Neuron (in vitro differentiated cells): ENCODE measurements at regions not wholly inside any gene's neighbourhood (a gene's known extent, or its start where the extent isn't known, plus 50 kb on each side); places are given as distances from the start of the nearest gene placed in this dataset.

ENCODE experiments used
- H2AFZ ChIP-seq: one replicate; pipeline ENCODE4 v1.6.1; 2013; ENCODE audit warnings: low read depth, mild to moderate bottlenecking, inconsistent platforms, low read length, moderate library complexity
- H3K27me3 ChIP-seq: one replicate; pipeline ENCODE4 v1.6.1; 2013; ENCODE audit warnings: low read length; ENCODE audit not compliant: insufficient read depth
- H3K36me3 ChIP-seq: one replicate; pipeline ENCODE4 v1.6.1; 2013; ENCODE audit warnings: low read length; ENCODE audit not compliant: insufficient read depth
- H3K4me1 ChIP-seq: one replicate; pipeline ENCODE4 v1.6.1; 2013; ENCODE audit warnings: low read length; ENCODE audit not compliant: insufficient read depth
- H3K4me3 ChIP-seq: 2 replicates; pipeline ENCODE4 v1.5.1; 2013; ENCODE audit warnings: mild to moderate bottlenecking, low read length, moderate library complexity
- H3K9me3 ChIP-seq: one replicate; pipeline ENCODE4 v1.6.1; 2013; ENCODE audit warnings: low read length

- Histone ChIP-seq H3K9me3 (no peaks in the 10 kb centered on the region), H3K27me3 (no peaks in the 10 kb centered on the region), H3K4me3 (no peak overlapping the region), H3K4me1 (no peaks in the 10 kb centered on the region), H2AFZ (no peak overlapping the region), H3K36me3 (no peaks in the 10 kb centered on the region)
Measured at GRCh38 chr21:20311234-20311787, 686.9 kb upstream of the NCAM2 start.

- H3K36me3 ChIP-seq, result no peaks in the 10 kb centered on the region
- no peak overlapping the region for H2AFZ ChIP-seq
- H3K4me3 ChIP-seq, result no peak overlapping the region
- H3K9me3 ChIP-seq, result no peaks in the 10 kb centered on the region
- no peaks in the 10 kb centered on the region for H3K4me1 ChIP-seq
- no peaks in the 10 kb centered on the region for H3K27me3 ChIP-seq
Measured at GRCh38 chr21:20313013-20313412, 685.2 kb upstream of the NCAM2 start.

DNA sequence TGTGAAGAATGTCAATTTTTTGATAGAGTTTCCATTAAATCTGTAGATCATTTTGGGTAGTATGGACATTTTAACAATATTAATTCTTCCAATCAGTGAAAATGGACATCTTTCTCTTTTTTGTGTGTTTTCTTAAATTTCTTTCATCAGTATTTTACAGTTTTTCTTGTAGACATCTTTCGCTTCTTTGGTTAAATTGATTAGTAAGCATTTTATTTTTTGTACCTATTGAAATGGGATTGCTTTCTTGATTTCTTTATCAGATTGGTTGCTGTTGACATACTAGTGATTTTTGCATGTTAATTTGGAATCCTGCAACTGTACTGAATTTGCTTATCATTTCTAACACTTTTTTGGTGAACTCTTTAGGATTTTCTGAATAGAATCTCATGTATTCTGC is 683.2 kb upstream of the NCAM2 start:
- H3K9me3 ChIP-seq, result no peaks in the 10 kb centered on the region

DNA sequence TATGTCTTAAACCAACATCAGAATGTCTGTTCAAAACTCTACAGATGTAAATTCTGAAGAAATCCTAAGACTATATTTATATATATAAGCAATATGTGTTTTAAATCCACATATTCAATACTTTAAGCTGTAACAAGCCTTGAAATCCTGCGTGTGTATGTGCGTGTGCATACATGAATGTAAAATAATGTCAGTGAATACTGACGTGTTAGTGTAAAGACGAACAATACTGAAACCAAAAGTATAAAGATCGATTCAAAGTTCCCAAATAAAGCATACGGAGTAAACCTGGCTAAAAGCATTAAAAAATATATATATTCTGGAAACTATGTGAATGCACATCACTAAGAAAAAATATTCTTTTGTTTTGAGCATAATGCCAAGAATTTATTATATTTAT is 668.6 kb upstream of the NCAM2 start:
- Histone ChIP-seq H3K36me3 (no peaks in the 10 kb centered on the region), H3K27me3 (no peaks in the 10 kb centered on the region), H3K4me3 (no peak overlapping the region), H2AFZ (no peak overlapping the region), H3K9me3 (no peaks in the 10 kb centered on the region), H3K4me1 (no peaks in the 10 kb centered on the region)

More for the DNA sequence above, 683.2 kb upstream of the NCAM2 start:
- no peaks in the 10 kb centered on the region for H3K4me1 ChIP-seq
- no peak overlapping the region for H2AFZ ChIP-seq
- no peaks in the 10 kb centered on the region for H3K27me3 ChIP-seq
- no peak overlapping the region for H3K4me3 ChIP-seq
- no peaks in the 10 kb centered on the region for H3K36me3 ChIP-seq

GRCh38 chr21:20330652-20331051 is 667.6 kb upstream of the NCAM2 start:
- no peaks in the 10 kb centered on the region for H3K27me3 ChIP-seq
- H3K4me1 ChIP-seq, result no peaks in the 10 kb centered on the region
- no peak overlapping the region for H2AFZ ChIP-seq
- H3K4me3 ChIP-seq, result no peak overlapping the region
- no peaks in the 10 kb centered on the region for H3K9me3 ChIP-seq
- H3K36me3 ChIP-seq, result no peaks in the 10 kb centered on the region

GRCh38 chr21:20334585-20334984 is 663.6 kb upstream of the NCAM2 start:
- Histone ChIP-seq H3K9me3 (no peaks in the 10 kb centered on the region), H3K27me3 (no peaks in the 10 kb centered on the region), H3K4me3 (no peak overlapping the region), H3K36me3 (no peaks in the 10 kb centered on the region), H3K4me1 (no peaks in the 10 kb centered on the region), H2AFZ (no peak overlapping the region)

DNA sequence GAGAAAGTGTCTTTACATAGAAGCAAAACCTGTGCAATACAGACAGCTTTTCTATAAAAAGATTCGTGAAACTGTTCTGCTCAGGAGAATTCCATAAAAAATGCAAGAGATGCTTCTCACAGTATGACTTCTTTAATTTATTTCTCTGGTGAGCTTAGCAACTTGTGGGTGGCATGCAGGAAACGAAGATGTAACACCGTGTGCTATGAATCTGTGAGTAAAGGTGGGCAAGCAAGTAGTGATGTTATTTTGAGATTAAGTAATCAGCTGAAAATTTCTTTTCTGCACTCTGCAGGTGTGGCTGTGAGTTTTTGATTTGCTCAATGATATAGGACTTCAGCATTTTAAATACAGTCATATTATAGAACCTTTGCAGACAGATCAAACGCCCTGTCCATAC is 656.8 kb upstream of the NCAM2 start:
- Histone ChIP-seq H3K36me3 (no peaks in the 10 kb centered on the region), H2AFZ (no peak overlapping the region), H3K4me3 (no peak overlapping the region), H3K9me3 (no peaks in the 10 kb centered on the region), H3K27me3 (no peaks in the 10 kb centered on the region), H3K4me1 (peaks cover 7% of the 10 kb centered on the region)

- Histone ChIP-seq H3K4me1 (peaks cover 7% of the 10 kb centered on the region), H3K4me3 (no peak overlapping the region), H3K27me3 (no peaks in the 10 kb centered on the region), H3K9me3 (no peaks in the 10 kb centered on the region), H2AFZ (no peak overlapping the region), H3K36me3 (no peaks in the 10 kb centered on the region)
Measured at GRCh38 chr21:20343186-20343585, 655.0 kb upstream of the NCAM2 start.

DNA sequence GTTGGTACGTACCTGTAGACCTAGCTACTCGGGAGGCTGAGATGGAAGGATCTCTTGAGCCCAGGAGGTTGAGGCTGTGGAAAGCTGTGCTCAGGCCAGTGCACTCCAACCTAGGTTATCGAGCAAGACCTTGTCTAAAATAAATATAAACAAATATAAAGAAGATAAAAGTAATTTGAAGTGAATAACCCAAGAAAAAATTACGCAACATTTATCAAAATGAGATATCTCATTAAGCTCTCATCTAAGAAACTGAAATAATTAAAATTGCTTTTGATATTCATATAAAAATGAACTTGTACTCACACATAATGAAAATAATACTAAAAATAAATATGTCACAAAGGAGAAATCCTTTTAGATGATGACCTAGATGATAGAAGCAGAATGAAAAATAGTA is 647.1 kb upstream of the NCAM2 start:
- H2AFZ ChIP-seq, result no peak overlapping the region
- H3K9me3 ChIP-seq, result no peaks in the 10 kb centered on the region
- no peak overlapping the region for H3K4me3 ChIP-seq

DNA sequence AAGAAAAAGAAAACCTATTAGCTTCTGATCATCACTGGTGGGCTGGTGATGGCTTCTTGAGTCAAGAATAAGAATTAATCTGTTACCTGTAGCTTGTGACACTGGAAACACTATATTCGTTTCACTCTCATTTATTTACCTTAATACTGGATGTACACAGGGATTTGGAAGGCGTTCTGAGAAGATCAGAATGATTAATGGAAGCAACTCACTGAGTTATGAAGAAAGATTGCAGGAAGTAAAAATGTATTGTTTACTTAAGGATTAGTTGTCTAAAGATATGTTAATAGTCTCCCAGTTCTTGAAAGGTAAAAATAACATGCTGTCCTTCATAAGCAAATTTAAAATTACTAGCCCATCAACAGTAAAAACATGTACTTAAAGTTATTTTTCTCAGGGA is 644.9 kb upstream of the NCAM2 start:
- no peaks in the 10 kb centered on the region for H3K4me1 ChIP-seq
- no peaks in the 10 kb centered on the region for H3K27me3 ChIP-seq
- no peaks in the 10 kb centered on the region for H3K9me3 ChIP-seq
- no peak overlapping the region for H3K4me3 ChIP-seq
- no peak overlapping the region for H2AFZ ChIP-seq
- no peaks in the 10 kb centered on the region for H3K36me3 ChIP-seq

More for the DNA sequence above, 647.1 kb upstream of the NCAM2 start:
- Histone ChIP-seq H3K27me3 (no peaks in the 10 kb centered on the region), H3K4me1 (no peaks in the 10 kb centered on the region), H3K36me3 (no peaks in the 10 kb centered on the region)

- Histone ChIP-seq H3K9me3 (no peaks in the 10 kb centered on the region), H3K4me3 (no peak overlapping the region), H2AFZ (no peak overlapping the region), H3K36me3 (no peaks in the 10 kb centered on the region), H3K27me3 (no peaks in the 10 kb centered on the region), H3K4me1 (no peaks in the 10 kb centered on the region)
Measured at GRCh38 chr21:20373031-20373430, 625.2 kb upstream of the NCAM2 start.

GRCh38 chr21:20377250-20377649 is 621.0 kb upstream of the NCAM2 start:
- no peaks in the 10 kb centered on the region for H3K9me3 ChIP-seq

DNA sequence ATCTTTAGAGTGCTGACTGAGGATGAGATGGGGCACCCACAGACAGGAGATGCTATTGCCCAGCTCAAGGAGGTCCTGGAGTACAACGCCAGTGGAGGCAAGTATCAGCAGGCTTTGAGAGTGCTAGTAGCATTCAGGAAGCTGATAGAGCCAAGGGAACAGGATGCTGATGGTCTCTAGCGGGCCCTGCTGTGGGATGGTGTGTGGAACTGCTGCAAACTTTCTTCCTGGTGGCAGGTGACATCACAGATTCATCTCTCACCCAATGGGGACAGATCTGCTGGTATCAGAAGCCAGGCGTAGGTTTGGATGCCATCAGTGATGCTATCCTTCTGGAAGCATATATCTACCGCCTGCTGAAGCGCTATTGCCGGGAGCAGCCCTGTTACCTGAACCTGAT is 609.8 kb upstream of the NCAM2 start:
- Histone ChIP-seq H3K27me3 (no peaks in the 10 kb centered on the region), H3K4me3 (no peak overlapping the region), H3K36me3 (no peaks in the 10 kb centered on the region), H2AFZ (no peak overlapping the region), H3K9me3 (no peaks in the 10 kb centered on the region), H3K4me1 (no peaks in the 10 kb centered on the region)

More at GRCh38 chr21:20377250-20377649, 621.0 kb upstream of the NCAM2 start:
- H3K4me1 ChIP-seq, result no peaks in the 10 kb centered on the region
- no peak overlapping the region for H3K4me3 ChIP-seq
- no peaks in the 10 kb centered on the region for H3K27me3 ChIP-seq
- H2AFZ ChIP-seq, result no peak overlapping the region
- H3K36me3 ChIP-seq, result no peaks in the 10 kb centered on the region

GRCh38 chr21:20396798-20397197 is 601.4 kb upstream of the NCAM2 start:
- no peaks in the 10 kb centered on the region for H3K36me3 ChIP-seq
- H3K4me1 ChIP-seq, result no peaks in the 10 kb centered on the region
- H3K4me3 ChIP-seq, result no peak overlapping the region
- H3K9me3 ChIP-seq, result no peaks in the 10 kb centered on the region
- no peak overlapping the region for H2AFZ ChIP-seq
- no peaks in the 10 kb centered on the region for H3K27me3 ChIP-seq
